H1 (cell line): ENCODE measurements at regions not wholly inside any gene's neighbourhood (a gene's known extent, or its start where the extent isn't known, plus 50 kb on each side); places are given as distances from the start of the nearest gene placed in this dataset.

Experiments used
- CHD2 ChIP-seq: IDR thresholded peaks from 2 replicates; pipeline ENCODE4 v1.6.1; 2012; ENCODE audit warnings: low read length, improper control_type of control experiment
- CTBP2 ChIP-seq: IDR thresholded peaks from 2 replicates; pipeline ENCODE4 v1.7.0; 2011; ENCODE audit warnings: borderline replicate concordance, mild to moderate bottlenecking, moderate library complexity, mixed read lengths, low read length; ENCODE audit not compliant: insufficient read depth, insufficient read length
- GTF2F1 ChIP-seq: IDR thresholded peaks from 2 replicates; pipeline ENCODE4 v1.6.1; 2012; ENCODE audit warnings: low read depth, low read length, improper control_type of control experiment, borderline replicate concordance

DNA sequence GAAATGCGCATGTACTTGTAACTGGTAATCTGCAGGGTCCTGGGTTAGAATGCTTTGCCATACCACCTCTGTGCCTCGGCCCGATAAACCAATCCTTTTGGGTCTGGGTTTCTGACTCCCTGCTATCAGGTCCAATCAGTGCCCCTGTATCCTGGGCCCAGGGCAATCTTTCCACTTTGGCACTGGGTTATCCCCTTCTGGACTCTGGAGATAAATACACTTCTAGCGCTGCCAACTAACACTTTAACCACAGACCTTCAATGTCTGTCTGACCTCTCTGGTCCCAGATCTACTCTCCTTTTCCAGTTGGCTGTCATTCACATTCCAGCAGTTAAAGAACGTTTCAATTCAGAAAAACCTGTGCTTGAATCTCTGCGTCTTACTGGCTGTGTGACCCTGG lies 55.3 kb downstream of the DNAAF9 start (continued):
- no peak for TF ChIP-seq GTF2F1
- TF ChIP-seq CTBP2, result no peak
- TF ChIP-seq CHD2, result no peak
